Parathyroid adenoma (tissue), 2 donors: ENCODE measurements at regions not wholly inside any gene's neighbourhood (a gene's known extent, or its start where the extent isn't known, plus 50 kb on each side); places are given as distances from the start of the nearest gene placed in this dataset.

ENCODE experiments used
- H2AFZ ChIP-seq: fragments of 300-600 bp; sonication (generic); one replicate; pipeline ENCODE4 v1.7.0; 2017; ENCODE audit warnings: antibody characterized with exemption, mild to moderate bottlenecking
- H3K27ac ChIP-seq: fragments of 300-600 bp; sonication (generic); one replicate; pipeline ENCODE4 v1.7.0; 2017
- H3K27me3 ChIP-seq: fragments of 300-600 bp; sonication (generic); one replicate; pipeline ENCODE4 v1.7.0; 2017; ENCODE audit warnings: low read length; ENCODE audit not compliant: control insufficient read depth, insufficient read depth
- H3K36me3 ChIP-seq: fragments of 300-600 bp; sonication (generic); one replicate; pipeline ENCODE4 v1.7.0; 2017; ENCODE audit warnings: low read length; ENCODE audit not compliant: control insufficient read depth, insufficient read depth
- H3K4me1 ChIP-seq: fragments of 300-600 bp; sonication (generic); one replicate; pipeline ENCODE4 v1.7.0; 2017; ENCODE audit warnings: control low read depth
- H3K4me2 ChIP-seq: fragments of 300-600 bp; sonication (generic); one replicate; pipeline ENCODE4 v1.7.0; 2017; ENCODE audit warnings: low read length
- H3K4me3 ChIP-seq: fragments of 300-600 bp; sonication (generic); one replicate; pipeline ENCODE4 v1.7.0; 2017; ENCODE audit warnings: low read depth, low read length
- H3K79me2 ChIP-seq: fragments of 300-600 bp; sonication (generic); one replicate; pipeline ENCODE4 v1.7.0; 2017; ENCODE audit warnings: control low read depth
- H3K9ac ChIP-seq: fragments of 300-600 bp; sonication (generic); one replicate; pipeline ENCODE4 v1.7.0; 2017; ENCODE audit warnings: mild to moderate bottlenecking
- H3K9me3 ChIP-seq: fragments of 300-600 bp; sonication (generic); one replicate; pipeline ENCODE4 v1.7.0; 2017; ENCODE audit warnings: low read length; ENCODE audit not compliant: control insufficient read depth
- CTCF ChIP-seq: fragments of 300-600 bp; sonication (generic); IDR thresholded peaks from one replicate; pipeline ENCODE4 v1.7.0; 2017; ENCODE audit warnings: antibody characterized with exemption, mild to moderate bottlenecking
- donor health status: primary hyperparathyroidism.

GRCh38 chr13:97570442-97570841, 136.5 kb downstream of the RAP2A start:
- Histone ChIP-seq H3K4me3 (no peak overlapping the region), H3K9ac (no peak overlapping the region), H3K27ac (no peak overlapping the region), H3K9me3 (no peaks in the 10 kb centered on the region), H3K36me3 (no peaks in the 10 kb centered on the region), H2AFZ (peak overlapping the region; percentile 28), H3K4me1 (no peaks in the 10 kb centered on the region), H3K79me2 (no peaks in the 10 kb centered on the region), H3K27me3 (no peaks in the 10 kb centered on the region), H3K4me2 (no peak overlapping the region)
- TF ChIP-seq CTCF, result no peak

GRCh38 chr13:97573011-97573410, 139.0 kb downstream of the RAP2A start:
- no peak for TF ChIP-seq CTCF
- H2AFZ ChIP-seq, result no peak overlapping the region
- H3K27ac ChIP-seq, result no peak overlapping the region
- no peaks in the 10 kb centered on the region for H3K27me3 ChIP-seq
- H3K9ac ChIP-seq, result no peak overlapping the region
- no peak overlapping the region for H3K4me2 ChIP-seq
- no peaks in the 10 kb centered on the region for H3K9me3 ChIP-seq
- H3K79me2 ChIP-seq, result no peaks in the 10 kb centered on the region
- no peaks in the 10 kb centered on the region for H3K36me3 ChIP-seq
- no peak overlapping the region for H3K4me3 ChIP-seq
- no peaks in the 10 kb centered on the region for H3K4me1 ChIP-seq

- Histone ChIP-seq H3K4me2 (no peak overlapping the region), H3K79me2 (no peaks in the 10 kb centered on the region), H3K9ac (no peak overlapping the region), H3K4me1 (no peaks in the 10 kb centered on the region), H3K9me3 (no peaks in the 10 kb centered on the region), H3K27ac (no peak overlapping the region), H3K27me3 (no peaks in the 10 kb centered on the region), H3K4me3 (no peak overlapping the region), H3K36me3 (no peaks in the 10 kb centered on the region), H2AFZ (no peak overlapping the region)
- peak; percentile 27 for TF ChIP-seq CTCF
Measured at GRCh38 chr13:97574926-97575325, 141.0 kb downstream of the RAP2A start.

- Histone ChIP-seq H3K27ac (no peak overlapping the region), H3K4me3 (no peak overlapping the region), H3K27me3 (no peaks in the 10 kb centered on the region), H3K9ac (no peak overlapping the region), H2AFZ (no peak overlapping the region), H3K9me3 (no peaks in the 10 kb centered on the region), H3K36me3 (no peaks in the 10 kb centered on the region), H3K4me2 (no peak overlapping the region), H3K79me2 (no peaks in the 10 kb centered on the region), H3K4me1 (no peaks in the 10 kb centered on the region)
- TF ChIP-seq CTCF, result no peak
Measured at GRCh38 chr13:97577026-97577425, 143.1 kb downstream of the RAP2A start.

GRCh38 chr13:97582170-97582569, 148.2 kb downstream of the RAP2A start:
- Histone ChIP-seq H2AFZ (no peak overlapping the region), H3K9ac (no peak overlapping the region), H3K27ac (no peak overlapping the region), H3K4me3 (no peak overlapping the region), H3K36me3 (no peaks in the 10 kb centered on the region), H3K4me1 (no peaks in the 10 kb centered on the region), H3K79me2 (no peaks in the 10 kb centered on the region), H3K9me3 (no peaks in the 10 kb centered on the region), H3K4me2 (no peak overlapping the region), H3K27me3 (no peaks in the 10 kb centered on the region)
- no peak for TF ChIP-seq CTCF
